GM12878 (cell line): ENCODE measurements at regions not wholly inside any gene's neighbourhood (a gene's known extent, or its start where the extent isn't known, plus 50 kb on each side); places are given as distances from the start of the nearest gene placed in this dataset.

ENCODE experiments used
- ATAC-seq: fragments of 200-7000 bp; cut with Tn5 transposase; 3 replicates; pipeline ENCODE4 v1.9.1; 2020; ENCODE audit warnings: mild to moderate bottlenecking, moderate library complexity
- BruUV-seq: library from RNA; stranded (reverse); fragments of 400-500 nt; replicated peaks from 2 replicates; lab custom pipeline; 2021; lab: Mats Ljungman, UMichigan
- CTCF ChIA-PET: fragments of 300-600 bp; sonication (Branson Sonifier 250); formaldehyde crosslinking; extraction: SDS; loops from one replicate; lab custom pipeline; 2021; ENCODE audit warnings: inconsistent platforms; lab: Yijun Ruan, JAX
- POLR2A ChIA-PET: fragments of 350-600 bp; formaldehyde crosslinking; extraction: SDS; loops from one replicate; lab custom pipeline; 2021; ENCODE audit warnings: inconsistent platforms; lab: Charles Lee
- RAD21 ChIA-PET: fragments of 300-600 bp; sonication (Branson Sonifier 250); formaldehyde crosslinking; loops from one replicate; lab custom pipeline; 2023; ENCODE audit warnings: antibody characterized with exemption; ENCODE audit not compliant: unreplicated experiment; lab: Charles Lee
- SMC1A ChIA-PET: fragments of 300-600 bp; sonication (Branson Sonifier 250); formaldehyde crosslinking; loops from one replicate; lab custom pipeline; 2023; ENCODE audit not compliant: unreplicated experiment, uncharacterized antibody; lab: Charles Lee
- DNase-seq: peaks from one replicate; pipeline ENCODE4 v3.0.0-alpha.2; 2011; ENCODE audit warnings: low read depth, low spot score
- FAIRE-seq: peaks from 3 replicates; lab custom pipeline; 2011; peaks lifted over from hg19 to GRCh38; lab: Jason Lieb, UNC
- H2AFZ ChIP-seq: 2 replicates; pipeline ENCODE4 v1.6.0; 2011; ENCODE audit warnings: low read depth, low read length, control low read depth; ENCODE audit not compliant: control insufficient read depth
- H3K27ac ChIP-seq: 2 replicates; pipeline ENCODE4 v1.5.1; 2011; ENCODE audit warnings: control low read depth; ENCODE audit not compliant: control insufficient read depth, insufficient read depth
- H3K27me3 ChIP-seq, 2 experiments: replicated peaks in 1 of 2; 2 replicates each; pipeline versions ENCODE4 v1.6.0 to v1.6.1; 2011; ENCODE audit warnings: low read length in 1 of 2; ENCODE audit not compliant: control insufficient read depth in 2 of 2, insufficient read depth in 2 of 2
- H3K36me3 ChIP-seq, 2 experiments: 2 replicates each; pipeline ENCODE4 v1.5.1; 2011; ENCODE audit warnings: low read length in 1 of 2; ENCODE audit not compliant: control insufficient read depth in 2 of 2, insufficient read depth in 2 of 2
- H3K4me1 ChIP-seq: 2 replicates; pipeline ENCODE4 v1.6.1; 2011; ENCODE audit warnings: mild to moderate bottlenecking, low read length, moderate library complexity, mixed read lengths; ENCODE audit not compliant: control insufficient read depth, insufficient read depth
- H3K4me2 ChIP-seq: 2 replicates; pipeline ENCODE4 v1.6.0; 2011; ENCODE audit warnings: control low read depth; ENCODE audit not compliant: control insufficient read depth, insufficient read depth
- H3K4me3 ChIP-seq: fragments of 200-600 bp; sonication (generic); 2 replicates; pipeline ENCODE4 v1.5.1; 2016
- H3K79me2 ChIP-seq: 2 replicates; pipeline ENCODE4 v1.6.0; 2011; ENCODE audit warnings: low read length; ENCODE audit not compliant: control insufficient read depth, insufficient read depth
- H3K9ac ChIP-seq: 2 replicates; pipeline ENCODE4 v1.8.0; 2011; ENCODE audit warnings: low read length, control low read depth, mixed read lengths; ENCODE audit not compliant: control insufficient read depth, insufficient read depth
- H3K9me3 ChIP-seq: replicated peaks from 3 replicates; pipeline ENCODE4 v1.5.1; 2011; ENCODE audit warnings: mild to moderate bottlenecking, low read length; ENCODE audit not compliant: control insufficient read depth, insufficient read depth
- H4K20me1 ChIP-seq: 2 replicates; pipeline ENCODE4 v1.6.0; 2011; ENCODE audit not compliant: control insufficient read depth, insufficient read depth
- ATF7 ChIP-seq: fragments of 450-650 bp; IDR thresholded peaks from 2 replicates; pipeline ENCODE4 v1.6.1; 2016; ENCODE audit warnings: low read depth, mild to moderate bottlenecking
- CEBPB ChIP-seq, 2 experiments: fragments of 150-350 bp in 1 of 2; IDR thresholded peaks; 2 replicates each; pipeline ENCODE4 v1.6.1; 2012 to 2014; ENCODE audit warnings: low read depth in 2 of 2, low read length in 2 of 2, borderline replicate concordance in 1 of 2, inconsistent platforms in 1 of 2
- EP300 ChIP-seq, 2 experiments: fragments of 150-350 bp in 1 of 2; IDR thresholded peaks; 2 replicates each; pipeline ENCODE4 v1.6.1; 2011 to 2012; ENCODE audit warnings: low read depth in 2 of 2, low read length in 2 of 2, borderline replicate concordance in 1 of 2, improper control_type of control experiment in 1 of 2, inconsistent platforms in 1 of 2; ENCODE audit not compliant: control insufficient read depth in 1 of 2
- FOXM1 ChIP-seq: IDR thresholded peaks from 2 replicates; pipeline ENCODE4 v1.6.1; 2012; ENCODE audit warnings: low read depth, mild to moderate bottlenecking, inconsistent platforms, low read length, moderate library complexity
- GATAD2B ChIP-seq: fragments of 450-650 bp; conservative IDR thresholded peaks from 2 replicates; pipeline ENCODE4 v1.6.1; 2017; ENCODE audit warnings: low read depth, mild to moderate bottlenecking, moderate library complexity
- IKZF1 ChIP-seq: fragments of 450-650 bp; conservative IDR thresholded peaks from 2 replicates; pipeline ENCODE4 v1.6.1; 2017; ENCODE audit warnings: antibody characterized with exemption, mild to moderate bottlenecking
- IKZF2 ChIP-seq, 2 experiments: fragments of 450-650 bp; IDR thresholded peaks; 2 replicates each; pipeline ENCODE4 v1.6.1; 2017; ENCODE audit warnings: mild to moderate bottlenecking in 2 of 2, moderate library complexity in 2 of 2
- KDM1A ChIP-seq: fragments of 200-600 bp; sonication (generic); IDR thresholded peaks from 2 replicates; pipeline ENCODE4 v1.6.1; 2016; ENCODE audit warnings: borderline replicate concordance
- MEF2B ChIP-seq: fragments of 450-650 bp; IDR thresholded peaks from 2 replicates; pipeline ENCODE4 v1.6.1; 2018; ENCODE audit warnings: mild to moderate bottlenecking, moderate library complexity; ENCODE audit not compliant: partially characterized antibody, poor library complexity, severe bottlenecking
- NFIC ChIP-seq: IDR thresholded peaks from 2 replicates; pipeline ENCODE4 v1.6.1; 2012; ENCODE audit warnings: low read depth, mild to moderate bottlenecking, inconsistent platforms, low read length, moderate library complexity
- PAX5 ChIP-seq: IDR thresholded peaks from 2 replicates; pipeline ENCODE4 v1.6.1; 2011; ENCODE audit warnings: low read depth, low read length, borderline replicate concordance
- PAX8 ChIP-seq: fragments of 450-650 bp; IDR thresholded peaks from 2 replicates; pipeline ENCODE4 v1.6.1; 2017; ENCODE audit warnings: mild to moderate bottlenecking, moderate library complexity
- RAD21 ChIP-seq: IDR thresholded peaks from 2 replicates; pipeline ENCODE4 v1.6.1; 2011; ENCODE audit warnings: mild to moderate bottlenecking, low read depth, low read length, moderate library complexity; ENCODE audit not compliant: insufficient read depth
- RUNX3 ChIP-seq: IDR thresholded peaks from 2 replicates; pipeline ENCODE4 v1.6.1; 2012; ENCODE audit warnings: low read length, inconsistent platforms
- SPI1 ChIP-seq: IDR thresholded peaks from 2 replicates; pipeline ENCODE4 v1.6.1; 2011; ENCODE audit warnings: low read depth, mild to moderate bottlenecking, low read length, moderate library complexity, borderline replicate concordance; ENCODE audit not compliant: insufficient read depth
- TAF1 ChIP-seq: IDR thresholded peaks from 2 replicates; pipeline ENCODE4 v1.6.1; 2011; ENCODE audit warnings: mild to moderate bottlenecking, low read depth, low read length, borderline replicate concordance
- ZNF622 ChIP-seq: fragments of 450-650 bp; IDR thresholded peaks from 2 replicates; pipeline ENCODE4 v1.6.1; 2017; ENCODE audit warnings: mild to moderate bottlenecking, inconsistent platforms
- ZSCAN29 ChIP-seq: fragments of 450-650 bp; IDR thresholded peaks from 2 replicates; pipeline ENCODE4 v1.6.1; 2017; ENCODE audit warnings: mild to moderate bottlenecking, moderate library complexity
- WGBS: methylation state at CpG from one replicate; pipeline ENCODE4 v1.1.6; 2016; ENCODE audit warnings: low lambda C conversion rate; ENCODE audit not compliant: insufficient replicate concordance, insufficient coverage; ENCODE audit errors: missing lambda C conversion rate; 5-methylcytosine and 5-hydroxymethylcytosine counted together
- in situ Hi-C: fragments of 300-500 bp; cut with MboI; formaldehyde crosslinking; loops from 9 replicates; pipeline ENCODE4 v1.14.3; 2018; ENCODE audit warnings: mixed read lengths
- intact Hi-C: fragments of 100-400 bp; cut with micrococcal nuclease; formaldehyde crosslinking; loops from one replicate; pipeline ENCODE4 v1.14.2; 2022; ENCODE audit not compliant: unreplicated experiment
- TF ChIP-seq, protein P1 (sequence below): fragments of 450-650 bp; IDR thresholded peaks from 2 replicates; pipeline ENCODE4 v1.6.1; 2014; ENCODE audit warnings: mild to moderate bottlenecking
- TF ChIP-seq, protein P2 (sequence below): fragments of 450-650 bp; IDR thresholded peaks from 2 replicates; pipeline ENCODE4 v1.6.1; 2018; ENCODE audit warnings: borderline replicate concordance, mild to moderate bottlenecking; ENCODE audit not compliant: partially characterized antibody
- TF ChIP-seq, protein P3 (sequence below): IDR thresholded peaks from 2 replicates; pipeline ENCODE4 v1.6.1; 2012; ENCODE audit warnings: low read depth, low read length, improper control_type of control experiment

DNA sequence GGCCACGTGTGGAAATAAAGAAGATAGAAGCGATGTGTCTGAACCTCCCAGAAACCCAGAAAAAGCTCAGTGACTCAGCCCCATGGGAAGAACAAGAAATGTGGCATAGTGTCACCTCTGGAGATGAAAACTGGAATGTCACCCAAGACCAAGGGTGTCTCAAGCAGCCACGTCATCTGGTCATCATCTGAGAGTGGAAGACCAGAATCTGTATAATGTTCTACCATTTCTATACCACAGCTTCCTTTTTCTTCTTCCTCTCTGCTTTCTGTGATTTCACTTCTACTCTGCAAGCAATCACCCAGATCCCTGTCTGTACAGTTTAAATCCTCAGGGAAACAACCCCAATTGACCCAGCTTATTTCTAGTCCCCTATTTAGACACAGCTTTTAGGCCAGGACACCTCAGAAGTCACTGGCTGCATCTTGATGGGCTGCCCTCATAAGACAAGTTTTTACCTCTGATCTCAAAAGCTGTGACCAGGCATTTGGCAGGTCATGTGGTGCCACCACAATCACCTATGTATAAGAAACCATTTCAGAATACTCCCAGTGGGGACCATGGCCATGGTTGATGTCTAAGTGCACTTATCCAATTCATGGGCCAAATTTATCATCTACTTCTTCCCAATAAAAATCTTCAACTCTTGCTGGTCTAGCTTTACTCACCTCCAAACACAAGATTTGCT, 278.5 kb upstream of the UMPS start:
- in situ Hi-C loops, result no loop called here
- Histone ChIP-seq H3K4me2 (no peak overlapping the region), H3K9me3 (no peaks in the 10 kb centered on the region; the same call in 2 of the 3 replicates), H3K36me3 (no peaks in the 10 kb centered on the region), H4K20me1 (no peaks in the 10 kb centered on the region), H3K4me1 (peaks cover 3% of the 10 kb centered on the region; the same call in 1 of the 2 replicates), H3K27me3 (no peaks in the 10 kb centered on the region; a peak in 1 of 4 replicates), H3K4me3 (no peak overlapping the region), H3K27ac (no peak overlapping the region), H2AFZ (no peak overlapping the region), H3K79me2 (no peaks in the 10 kb centered on the region), H3K9ac (no peak overlapping the region)
- peak; percentile 13 for DNase-seq
- POLR2A ChIA-PET, result no interaction called here
- intact Hi-C loops, result no loop called here
- FAIRE-seq, result no peak
- no peak for TF ChIP-seq RAD21
- TF ChIP-seq NFIC, result no peak
- no peak for TF ChIP-seq MEF2B
- TF ChIP-seq GATAD2B, result no peak
- TF ChIP-seq ZNF622, result no peak
- no peak for TF ChIP-seq PAX8
- peak; percentile 16; the same call in 1 of the 2 replicates for TF ChIP-seq ATF7
- TF ChIP-seq PAX5, result no peak
- TF ChIP-seq, protein P1, sequence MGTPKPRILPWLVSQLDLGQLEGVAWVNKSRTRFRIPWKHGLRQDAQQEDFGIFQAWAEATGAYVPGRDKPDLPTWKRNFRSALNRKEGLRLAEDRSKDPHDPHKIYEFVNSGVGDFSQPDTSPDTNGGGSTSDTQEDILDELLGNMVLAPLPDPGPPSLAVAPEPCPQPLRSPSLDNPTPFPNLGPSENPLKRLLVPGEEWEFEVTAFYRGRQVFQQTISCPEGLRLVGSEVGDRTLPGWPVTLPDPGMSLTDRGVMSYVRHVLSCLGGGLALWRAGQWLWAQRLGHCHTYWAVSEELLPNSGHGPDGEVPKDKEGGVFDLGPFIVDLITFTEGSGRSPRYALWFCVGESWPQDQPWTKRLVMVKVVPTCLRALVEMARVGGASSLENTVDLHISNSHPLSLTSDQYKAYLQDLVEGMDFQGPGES, result no peak
- TF ChIP-seq, protein P2, sequence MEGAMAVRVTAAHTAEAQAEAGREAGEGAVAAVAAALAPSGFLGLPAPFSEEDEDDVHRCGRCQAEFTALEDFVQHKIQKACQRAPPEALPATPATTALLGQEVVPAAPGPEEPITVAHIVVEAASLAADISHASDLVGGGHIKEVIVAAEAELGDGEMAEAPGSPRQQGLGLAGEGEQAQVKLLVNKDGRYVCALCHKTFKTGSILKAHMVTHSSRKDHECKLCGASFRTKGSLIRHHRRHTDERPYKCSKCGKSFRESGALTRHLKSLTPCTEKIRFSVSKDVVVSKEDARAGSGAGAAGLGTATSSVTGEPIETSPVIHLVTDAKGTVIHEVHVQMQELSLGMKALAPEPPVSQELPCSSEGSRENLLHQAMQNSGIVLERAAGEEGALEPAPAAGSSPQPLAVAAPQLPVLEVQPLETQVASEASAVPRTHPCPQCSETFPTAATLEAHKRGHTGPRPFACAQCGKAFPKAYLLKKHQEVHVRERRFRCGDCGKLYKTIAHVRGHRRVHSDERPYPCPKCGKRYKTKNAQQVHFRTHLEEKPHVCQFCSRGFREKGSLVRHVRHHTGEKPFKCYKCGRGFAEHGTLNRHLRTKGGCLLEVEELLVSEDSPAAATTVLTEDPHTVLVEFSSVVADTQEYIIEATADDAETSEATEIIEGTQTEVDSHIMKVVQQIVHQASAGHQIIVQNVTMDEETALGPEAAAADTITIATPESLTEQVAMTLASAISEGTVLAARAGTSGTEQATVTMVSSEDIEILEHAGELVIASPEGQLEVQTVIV, result no peak
- TF ChIP-seq EP300 (IDR thresholded peaks at IDR 0.05; ENCODE audit: borderline replicate concordance in 1 of 2, control insufficient read depth in 1 of 2, low read depth in 2 of 2, low read length in 2 of 2), result peak in 1 of 2 experiments; percentile 16; a peak in 1 of 4 replicates
- TF ChIP-seq IKZF2 (IDR thresholded peaks at IDR 0.05), result peak in 1 of 2 experiments; percentile 33; a peak in 1 of 4 replicates
- no peak for TF ChIP-seq KDM1A
- TF ChIP-seq IKZF1, result peak; percentile 39
- TF ChIP-seq, protein P3, sequence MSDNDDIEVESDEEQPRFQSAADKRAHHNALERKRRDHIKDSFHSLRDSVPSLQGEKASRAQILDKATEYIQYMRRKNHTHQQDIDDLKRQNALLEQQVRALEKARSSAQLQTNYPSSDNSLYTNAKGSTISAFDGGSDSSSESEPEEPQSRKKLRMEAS, result no peak
- TF ChIP-seq ZSCAN29, result no peak
- no peak for TF ChIP-seq FOXM1
- TF ChIP-seq RUNX3, result peak; percentile 24; the same call in 1 of the 2 replicates
- peak; percentile 33; the same call in 1 of the 2 replicates for TF ChIP-seq SPI1
- TF ChIP-seq CEBPB (IDR thresholded peaks at IDR 0.05; ENCODE audit: borderline replicate concordance in 1 of 2, low read depth in 2 of 2, low read length in 2 of 2), result no peak
- TF ChIP-seq TAF1, result no peak
- RAD21 ChIA-PET, result no interaction called here
- peak; percentile 54 for ATAC-seq
- SMC1A ChIA-PET, result no interaction called here
- CTCF ChIA-PET, result interaction anchor here (0.7 to 1.1 kb wide), 5 partner anchors 15 to 100 kb away, joined by 3 to 5 read pairs (median 4); no protein-coding TSS in a partner anchor
- BruUV-seq, result no TSS peak
- WGBS, result 18% methylated on average over 3 of the region's 3 CpGs
